ENCODE measurements at regions not wholly inside any gene's neighbourhood (a gene's known extent, or its start where the extent isn't known, plus 50 kb on each side); places are given as distances from the start of the nearest gene placed in this dataset.
"Not testable (repeated sequence)": the region's sequence is repeated elsewhere in the genome, so short reads cannot be mapped to it uniquely, and the experiment has no call there.

DNA sequence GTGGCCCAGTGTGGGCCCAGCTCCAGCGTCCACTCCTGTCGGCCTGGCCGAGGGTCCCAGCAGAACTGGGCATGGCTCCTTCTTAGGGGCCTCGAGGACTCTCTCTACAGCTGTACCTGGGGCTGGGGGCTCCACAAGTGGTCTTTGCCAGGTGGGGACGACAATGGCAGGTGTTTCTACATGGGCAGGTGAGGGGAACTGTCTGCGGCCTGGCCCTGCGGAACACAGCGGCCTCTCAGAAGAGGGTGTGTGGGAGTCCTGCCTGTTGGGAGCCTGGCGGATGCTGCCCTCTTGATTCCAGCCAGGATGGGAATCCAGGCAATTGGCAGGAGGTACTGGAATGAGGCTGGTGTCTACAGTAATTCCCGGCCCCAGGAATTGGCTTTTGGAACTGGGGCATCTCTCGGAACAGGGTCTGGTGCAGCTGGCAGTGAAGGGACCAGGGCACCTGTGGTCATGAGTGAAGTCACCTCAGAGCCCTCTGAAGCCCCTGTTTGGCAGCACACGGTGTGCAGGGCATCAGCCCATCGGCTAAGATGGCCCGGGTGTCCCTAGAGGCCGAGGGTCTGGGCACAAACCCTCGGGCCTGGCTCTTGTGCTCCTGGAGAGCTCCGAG is 357.9 kb downstream of the TMEM121 start:
- TF ChIP-seq, protein P1, sequence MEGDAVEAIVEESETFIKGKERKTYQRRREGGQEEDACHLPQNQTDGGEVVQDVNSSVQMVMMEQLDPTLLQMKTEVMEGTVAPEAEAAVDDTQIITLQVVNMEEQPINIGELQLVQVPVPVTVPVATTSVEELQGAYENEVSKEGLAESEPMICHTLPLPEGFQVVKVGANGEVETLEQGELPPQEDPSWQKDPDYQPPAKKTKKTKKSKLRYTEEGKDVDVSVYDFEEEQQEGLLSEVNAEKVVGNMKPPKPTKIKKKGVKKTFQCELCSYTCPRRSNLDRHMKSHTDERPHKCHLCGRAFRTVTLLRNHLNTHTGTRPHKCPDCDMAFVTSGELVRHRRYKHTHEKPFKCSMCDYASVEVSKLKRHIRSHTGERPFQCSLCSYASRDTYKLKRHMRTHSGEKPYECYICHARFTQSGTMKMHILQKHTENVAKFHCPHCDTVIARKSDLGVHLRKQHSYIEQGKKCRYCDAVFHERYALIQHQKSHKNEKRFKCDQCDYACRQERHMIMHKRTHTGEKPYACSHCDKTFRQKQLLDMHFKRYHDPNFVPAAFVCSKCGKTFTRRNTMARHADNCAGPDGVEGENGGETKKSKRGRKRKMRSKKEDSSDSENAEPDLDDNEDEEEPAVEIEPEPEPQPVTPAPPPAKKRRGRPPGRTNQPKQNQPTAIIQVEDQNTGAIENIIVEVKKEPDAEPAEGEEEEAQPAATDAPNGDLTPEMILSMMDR (IDR thresholded peaks at IDR 0.05; ENCODE audit: low read depth, low read length, missing input control), result not testable (repeated sequence)
- not testable (repeated sequence) for TF ChIP-seq FOXA1 (IDR thresholded peaks at IDR 0.05); GABPA (IDR thresholded peaks at IDR 0.05 in 1 of 2, conservative IDR thresholded peaks at IDR 0.05 in 1 of 2); SP1 (IDR thresholded peaks at IDR 0.05); NR2F2 (IDR thresholded peaks at IDR 0.05); TAF1 (conservative IDR thresholded peaks at IDR 0.05); HNF4G (IDR thresholded peaks at IDR 0.05); YY1 (IDR thresholded peaks at IDR 0.05); RAD21 (IDR thresholded peaks at IDR 0.05)
- TF ChIP-seq, protein P2, sequence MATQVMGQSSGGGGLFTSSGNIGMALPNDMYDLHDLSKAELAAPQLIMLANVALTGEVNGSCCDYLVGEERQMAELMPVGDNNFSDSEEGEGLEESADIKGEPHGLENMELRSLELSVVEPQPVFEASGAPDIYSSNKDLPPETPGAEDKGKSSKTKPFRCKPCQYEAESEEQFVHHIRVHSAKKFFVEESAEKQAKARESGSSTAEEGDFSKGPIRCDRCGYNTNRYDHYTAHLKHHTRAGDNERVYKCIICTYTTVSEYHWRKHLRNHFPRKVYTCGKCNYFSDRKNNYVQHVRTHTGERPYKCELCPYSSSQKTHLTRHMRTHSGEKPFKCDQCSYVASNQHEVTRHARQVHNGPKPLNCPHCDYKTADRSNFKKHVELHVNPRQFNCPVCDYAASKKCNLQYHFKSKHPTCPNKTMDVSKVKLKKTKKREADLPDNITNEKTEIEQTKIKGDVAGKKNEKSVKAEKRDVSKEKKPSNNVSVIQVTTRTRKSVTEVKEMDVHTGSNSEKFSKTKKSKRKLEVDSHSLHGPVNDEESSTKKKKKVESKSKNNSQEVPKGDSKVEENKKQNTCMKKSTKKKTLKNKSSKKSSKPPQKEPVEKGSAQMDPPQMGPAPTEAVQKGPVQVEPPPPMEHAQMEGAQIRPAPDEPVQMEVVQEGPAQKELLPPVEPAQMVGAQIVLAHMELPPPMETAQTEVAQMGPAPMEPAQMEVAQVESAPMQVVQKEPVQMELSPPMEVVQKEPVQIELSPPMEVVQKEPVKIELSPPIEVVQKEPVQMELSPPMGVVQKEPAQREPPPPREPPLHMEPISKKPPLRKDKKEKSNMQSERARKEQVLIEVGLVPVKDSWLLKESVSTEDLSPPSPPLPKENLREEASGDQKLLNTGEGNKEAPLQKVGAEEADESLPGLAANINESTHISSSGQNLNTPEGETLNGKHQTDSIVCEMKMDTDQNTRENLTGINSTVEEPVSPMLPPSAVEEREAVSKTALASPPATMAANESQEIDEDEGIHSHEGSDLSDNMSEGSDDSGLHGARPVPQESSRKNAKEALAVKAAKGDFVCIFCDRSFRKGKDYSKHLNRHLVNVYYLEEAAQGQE (IDR thresholded peaks at IDR 0.05), result not testable (repeated sequence)
- TF ChIP-seq, protein P3, sequence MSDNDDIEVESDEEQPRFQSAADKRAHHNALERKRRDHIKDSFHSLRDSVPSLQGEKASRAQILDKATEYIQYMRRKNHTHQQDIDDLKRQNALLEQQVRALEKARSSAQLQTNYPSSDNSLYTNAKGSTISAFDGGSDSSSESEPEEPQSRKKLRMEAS (IDR thresholded peaks at IDR 0.05), result not testable (repeated sequence)
